HUES6 (cell line): ENCODE measurements at regions not wholly inside any gene's neighbourhood (a gene's known extent, or its start where the extent isn't known, plus 50 kb on each side); places are given as distances from the start of the nearest gene placed in this dataset.
A peak's percentile ranks its signal among the peaks of the same experiment; 100 is the strongest.

Source experiments
- H3K27ac ChIP-seq: 2 replicates; pipeline ENCODE4 v1.7.0; 2013; ENCODE audit warnings: low read depth, mild to moderate bottlenecking, low read length, inconsistent platforms
- H3K27me3 ChIP-seq: 2 replicates; pipeline ENCODE4 v1.6.1; 2013; ENCODE audit warnings: low read length; ENCODE audit not compliant: control insufficient read depth, insufficient read depth
- H3K36me3 ChIP-seq: 2 replicates; pipeline ENCODE4 v1.6.1; 2013; ENCODE audit warnings: low read length; ENCODE audit not compliant: control insufficient read depth, insufficient read depth
- H3K4me1 ChIP-seq: 2 replicates; pipeline ENCODE4 v1.6.1; 2013; ENCODE audit warnings: low read length; ENCODE audit not compliant: control insufficient read depth, insufficient read depth
- H3K4me3 ChIP-seq: 2 replicates; pipeline ENCODE4 v1.5.1; 2013; ENCODE audit warnings: low read depth, low read length
- H3K9ac ChIP-seq: one replicate; pipeline ENCODE4 v1.6.1; 2013; ENCODE audit warnings: mild to moderate bottlenecking, low read length
- H3K9me3 ChIP-seq: 2 replicates; pipeline ENCODE4 v1.6.1; 2013; ENCODE audit warnings: low read depth, low read length; ENCODE audit not compliant: control insufficient read depth, insufficient read depth

DNA sequence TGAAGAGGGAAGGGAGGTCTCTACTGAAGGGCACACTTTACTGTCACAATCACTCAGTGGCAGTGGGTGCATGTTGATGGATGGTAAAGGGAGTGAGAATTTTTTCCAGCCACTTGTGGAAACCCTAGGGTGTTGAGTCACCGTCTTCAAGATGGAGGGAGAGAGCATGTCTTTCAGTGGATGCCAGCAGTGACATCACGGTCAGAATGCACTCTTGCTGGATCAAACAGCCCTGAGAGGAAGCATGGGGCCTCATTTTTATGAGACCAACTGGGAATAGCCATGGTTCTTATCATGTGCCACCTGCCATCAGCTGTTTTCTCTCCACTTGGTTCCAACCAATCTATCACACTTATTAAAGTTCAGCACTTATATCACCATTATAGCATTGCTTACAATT, 182.5 kb downstream of the KCNRG start:
- H3K27ac ChIP-seq = no peak overlapping the region

DNA sequence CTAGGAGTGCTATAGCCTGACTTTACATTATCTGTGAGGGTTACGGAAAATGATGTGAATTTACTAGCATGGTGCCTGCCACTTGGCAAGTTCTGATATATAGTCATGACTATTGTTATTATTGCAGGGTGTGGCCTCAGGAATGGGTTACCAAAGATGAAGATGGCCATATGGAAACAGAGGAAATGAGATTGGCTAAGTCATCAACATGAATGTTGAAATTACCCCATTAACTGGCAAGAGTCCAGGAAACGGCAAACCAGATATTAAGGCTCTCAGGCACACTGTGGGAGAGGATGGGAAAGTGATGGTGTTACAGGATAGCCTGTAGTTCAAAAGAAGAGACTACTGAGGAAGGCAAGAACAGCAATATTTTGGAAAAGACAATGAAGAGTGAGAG, 183.3 kb downstream of the KCNRG start:
- peaks cover 8% of the 10 kb centered on the region; the same call in 1 of the 2 replicates for H3K4me1 ChIP-seq
- H3K4me3 ChIP-seq = no peak overlapping the region
- H3K36me3 ChIP-seq = peaks cover 3% of the 10 kb centered on the region; the same call in 1 of the 2 replicates
- no peak overlapping the region for H3K27ac ChIP-seq
- no peak overlapping the region for H3K9ac ChIP-seq
- H3K9me3 ChIP-seq = no peaks in the 10 kb centered on the region
- H3K27me3 ChIP-seq = no peaks in the 10 kb centered on the region

More for the DNA sequence above, 182.5 kb downstream of the KCNRG start:
- H3K9ac ChIP-seq = no peak overlapping the region
- no peak overlapping the region for H3K4me3 ChIP-seq
- peaks cover 3% of the 10 kb centered on the region; the same call in 1 of the 2 replicates for H3K36me3 ChIP-seq
- H3K9me3 ChIP-seq = no peaks in the 10 kb centered on the region
- H3K27me3 ChIP-seq = no peaks in the 10 kb centered on the region
- H3K4me1 ChIP-seq = peaks cover 4% of the 10 kb centered on the region; the same call in 1 of the 2 replicates

DNA sequence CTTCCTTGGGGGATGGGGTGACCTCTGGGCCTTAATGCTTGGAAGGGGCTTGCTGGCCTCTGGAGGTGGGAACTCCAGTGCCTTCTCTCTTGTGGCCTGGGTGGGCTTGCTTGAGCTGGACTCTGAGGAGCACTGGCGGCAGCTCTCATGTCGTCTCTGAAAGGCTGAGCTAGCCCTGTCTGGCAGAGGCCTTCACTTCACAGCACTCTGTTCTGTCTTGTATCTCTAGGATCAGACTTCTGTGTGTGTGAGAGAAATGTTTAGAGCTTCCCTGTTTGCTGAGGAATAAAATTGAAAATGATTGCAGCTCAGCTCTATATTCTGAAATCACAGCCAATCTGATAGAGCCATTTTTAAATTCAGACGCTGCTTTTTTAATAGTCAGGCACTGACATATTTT, 185.3 kb downstream of the KCNRG start:
- Histone ChIP-seq H3K27me3 (no peaks in the 10 kb centered on the region), H3K4me1 (peaks cover 8% of the 10 kb centered on the region; the same call in 1 of the 2 replicates), H3K36me3 (peaks cover 3% of the 10 kb centered on the region; the same call in 1 of the 2 replicates), H3K4me3 (no peak overlapping the region), H3K27ac (no peak overlapping the region), H3K9me3 (no peaks in the 10 kb centered on the region), H3K9ac (no peak overlapping the region)

DNA sequence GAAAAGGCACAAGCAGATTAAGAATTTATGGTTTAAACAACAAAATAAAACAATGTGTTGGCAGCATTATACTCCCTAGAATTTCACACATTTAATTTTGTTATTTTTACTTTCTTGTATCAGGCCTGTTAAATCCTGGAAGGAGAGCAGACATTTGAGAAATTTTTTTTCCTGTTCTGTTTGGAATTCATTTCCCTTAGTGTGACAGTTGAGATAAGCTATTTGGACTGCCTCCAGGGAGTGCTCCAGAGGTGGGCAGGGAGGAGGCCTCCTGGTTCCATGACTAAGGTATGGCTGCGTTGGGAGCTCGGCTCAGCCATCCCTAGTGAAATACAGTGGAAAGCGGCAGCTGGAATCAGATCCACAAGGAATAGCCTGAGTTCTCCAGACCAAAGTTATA, 185.7 kb downstream of the KCNRG start:
- Histone ChIP-seq H3K27ac (no peak overlapping the region), H3K4me1 (peaks cover 8% of the 10 kb centered on the region; the same call in 1 of the 2 replicates), H3K27me3 (no peaks in the 10 kb centered on the region), H3K9ac (no peak overlapping the region), H3K4me3 (no peak overlapping the region), H3K9me3 (no peaks in the 10 kb centered on the region), H3K36me3 (peaks cover 3% of the 10 kb centered on the region; the same call in 1 of the 2 replicates)

DNA sequence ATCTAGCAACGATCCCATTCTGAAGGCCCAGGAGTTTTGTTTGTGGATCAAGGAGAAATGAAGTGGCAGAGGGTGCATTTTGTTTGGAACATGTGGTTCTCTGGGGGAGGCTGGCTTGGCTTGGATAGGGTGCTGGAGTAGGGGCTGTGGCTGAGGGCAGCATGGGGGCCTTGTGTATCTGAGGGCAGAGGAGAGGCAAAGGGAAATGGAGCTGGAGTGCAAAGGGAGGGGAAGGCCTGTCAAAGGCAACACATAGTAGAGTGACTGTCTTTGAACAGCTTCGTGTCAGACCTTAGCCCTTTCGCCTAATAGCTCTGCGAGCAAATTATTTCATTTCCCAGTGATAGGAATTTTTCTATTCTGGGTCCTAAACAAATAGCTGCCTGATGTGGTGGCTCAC, 187.2 kb downstream of the KCNRG start:
- no peaks in the 10 kb centered on the region for H3K9me3 ChIP-seq
- H3K27ac ChIP-seq = no peak overlapping the region
- peaks cover 8% of the 10 kb centered on the region; the same call in 1 of the 2 replicates for H3K4me1 ChIP-seq
- no peaks in the 10 kb centered on the region for H3K27me3 ChIP-seq
- H3K4me3 ChIP-seq = no peak overlapping the region
- H3K9ac ChIP-seq = no peak overlapping the region
- peaks cover 1% of the 10 kb centered on the region; the same call in 1 of the 2 replicates for H3K36me3 ChIP-seq

DNA sequence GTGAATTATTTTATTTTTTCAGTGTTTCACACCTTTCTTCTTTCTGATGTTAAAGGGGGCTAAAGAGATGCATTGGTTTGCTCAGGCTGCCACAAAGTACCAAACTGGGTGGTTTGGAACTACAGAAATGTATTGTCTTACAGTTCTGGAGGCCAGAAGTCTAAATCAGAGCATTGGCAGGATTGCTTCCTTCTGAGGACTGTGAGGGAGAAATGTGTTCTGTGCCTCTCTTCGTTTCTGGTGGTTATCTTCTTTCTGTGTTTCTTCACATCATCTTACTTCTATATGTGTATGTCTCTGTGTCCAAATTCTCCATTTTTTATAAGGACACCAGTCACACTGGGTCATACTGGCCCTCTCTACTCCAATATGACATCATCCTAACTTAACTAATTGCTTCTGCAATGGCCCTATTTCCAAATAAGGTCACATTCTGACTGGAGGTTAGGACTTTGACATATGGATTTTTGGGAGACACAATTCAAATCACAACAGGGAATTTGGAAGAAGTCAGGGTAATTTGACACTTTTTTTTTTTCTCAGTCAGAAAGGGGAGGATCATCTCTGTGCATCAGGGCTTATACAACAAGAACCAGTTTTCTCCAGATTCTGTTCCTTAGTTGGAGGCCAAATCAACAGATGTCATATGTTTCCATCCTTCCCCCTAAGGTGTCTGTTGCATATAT, 188.2 kb downstream of the KCNRG start:
- no peak overlapping the region for H3K4me3 ChIP-seq
- H3K27me3 ChIP-seq = no peaks in the 10 kb centered on the region
- H3K4me1 ChIP-seq = peaks cover 12% of the 10 kb centered on the region
- H3K27ac ChIP-seq = no peak overlapping the region
- H3K36me3 ChIP-seq = no peaks in the 10 kb centered on the region
- no peak overlapping the region for H3K9ac ChIP-seq
- H3K9me3 ChIP-seq = no peaks in the 10 kb centered on the region

DNA sequence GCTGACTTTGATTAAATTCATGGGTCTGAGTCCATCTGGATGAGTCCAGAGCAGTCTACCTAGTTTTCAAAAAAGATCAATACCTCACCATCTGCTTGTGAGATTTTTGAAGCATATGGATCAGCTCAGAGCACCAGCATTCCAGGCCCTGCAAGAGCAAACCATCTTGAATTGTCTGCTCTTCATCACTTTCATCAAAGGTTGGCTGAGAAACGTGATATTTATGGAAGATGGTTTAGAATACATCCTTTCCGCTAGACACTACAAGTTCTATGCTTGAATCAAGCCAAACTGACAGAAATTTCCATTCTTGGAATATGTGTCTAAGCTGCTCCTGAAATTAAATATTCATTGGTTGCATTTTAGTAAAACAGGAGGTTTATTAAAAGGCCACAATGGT, 190.3 kb downstream of the KCNRG start:
- Histone ChIP-seq H3K9me3 (no peaks in the 10 kb centered on the region), H3K4me3 (no peak overlapping the region), H3K36me3 (no peaks in the 10 kb centered on the region), H3K4me1 (peaks cover 20% of the 10 kb centered on the region), H3K27ac (no peak overlapping the region), H3K9ac (no peak overlapping the region), H3K27me3 (no peaks in the 10 kb centered on the region)

DNA sequence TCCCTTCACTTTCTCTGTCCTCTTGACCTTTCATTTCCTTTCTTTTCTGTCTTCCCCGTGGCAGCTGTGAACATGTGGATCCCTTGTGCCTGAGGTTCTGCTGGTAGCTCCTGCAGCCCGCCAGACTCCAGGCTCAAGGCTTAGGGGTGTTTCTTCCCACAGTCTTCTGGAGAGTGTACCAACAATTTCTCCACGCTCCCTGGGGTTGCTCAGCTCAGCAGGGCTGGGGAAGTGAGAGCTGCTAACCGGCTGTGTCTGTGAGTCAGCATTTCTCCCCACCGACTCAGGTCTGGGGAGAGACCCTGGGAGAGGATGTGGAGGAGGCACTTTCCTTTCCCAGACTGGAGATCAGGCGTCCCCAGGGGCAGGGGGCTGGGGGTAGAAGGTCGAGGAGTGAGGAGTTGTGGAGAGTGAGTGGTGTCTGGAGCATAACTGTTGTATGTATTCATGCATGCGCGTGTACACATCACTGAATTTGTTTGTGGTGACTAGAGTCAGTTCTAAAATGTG, 193.6 kb downstream of the KCNRG start:
- Histone ChIP-seq H3K9me3 (peaks cover 15% of the 10 kb centered on the region), H3K27ac (peak overlapping the region; percentile 49; the same call in 1 of the 2 replicates), H3K36me3 (0 out of 2 replicates have a peak, but pooled peaks cover 3% of the 10 kb centered on the region), H3K4me1 (peaks cover 13% of the 10 kb centered on the region), H3K4me3 (peak overlapping the region; percentile 30), H3K27me3 (no peaks in the 10 kb centered on the region), H3K9ac (peak overlapping the region; percentile 31)

DNA sequence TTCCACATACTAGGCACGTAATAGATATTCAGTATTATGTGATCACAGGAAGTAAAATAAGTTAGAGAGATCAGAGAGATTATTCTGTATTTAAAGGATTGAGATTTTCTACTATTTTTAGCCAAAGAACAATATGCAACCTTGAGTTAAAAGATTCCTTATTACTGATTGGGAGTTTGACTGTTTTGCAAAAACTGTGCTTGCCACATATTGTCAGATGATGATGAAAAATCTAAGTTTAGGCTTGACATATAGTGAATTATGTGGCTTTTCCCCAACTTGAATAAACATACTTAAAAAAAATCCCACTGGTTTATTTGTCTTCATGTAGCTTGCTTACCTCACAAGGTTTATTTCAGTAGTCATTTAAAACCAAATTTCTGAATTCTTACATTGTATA, 194.4 kb downstream of the KCNRG start:
- Histone ChIP-seq H3K9ac (no peak overlapping the region), H3K27me3 (no peaks in the 10 kb centered on the region), H3K27ac (no peak overlapping the region)

DNA sequence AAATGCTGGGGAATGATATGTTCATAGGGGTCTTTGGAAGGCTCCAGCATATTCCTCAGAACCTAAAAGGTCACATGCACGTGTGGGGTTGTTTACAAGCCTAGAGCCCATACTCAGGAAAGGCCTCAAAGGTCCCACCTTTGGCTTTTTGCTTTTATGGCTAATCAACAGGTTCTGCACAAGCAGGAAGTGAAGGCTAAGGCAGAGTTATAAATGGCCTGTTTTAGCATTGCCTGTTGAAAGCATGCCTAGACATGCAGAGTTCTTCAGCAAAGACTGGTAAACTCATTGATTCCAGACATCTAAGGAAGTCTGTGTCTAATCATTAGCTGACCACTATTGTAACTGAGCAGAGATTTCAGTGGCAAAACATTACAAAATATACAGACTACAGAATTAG, 198.3 kb downstream of the KCNRG start:
- Histone ChIP-seq H3K9me3 (peaks cover 21% of the 10 kb centered on the region), H3K27me3 (no peaks in the 10 kb centered on the region), H3K4me3 (no peak overlapping the region), H3K9ac (no peak overlapping the region), H3K27ac (no peak overlapping the region), H3K36me3 (0 out of 2 replicates have a peak, but pooled peaks cover 3% of the 10 kb centered on the region), H3K4me1 (peaks cover 7% of the 10 kb centered on the region)

More for the DNA sequence above, 194.4 kb downstream of the KCNRG start:
- no peak overlapping the region for H3K4me3 ChIP-seq
- peaks cover 19% of the 10 kb centered on the region for H3K9me3 ChIP-seq
- peaks cover 13% of the 10 kb centered on the region for H3K4me1 ChIP-seq
- H3K36me3 ChIP-seq = 0 out of 2 replicates have a peak, but pooled peaks cover 3% of the 10 kb centered on the region

DNA sequence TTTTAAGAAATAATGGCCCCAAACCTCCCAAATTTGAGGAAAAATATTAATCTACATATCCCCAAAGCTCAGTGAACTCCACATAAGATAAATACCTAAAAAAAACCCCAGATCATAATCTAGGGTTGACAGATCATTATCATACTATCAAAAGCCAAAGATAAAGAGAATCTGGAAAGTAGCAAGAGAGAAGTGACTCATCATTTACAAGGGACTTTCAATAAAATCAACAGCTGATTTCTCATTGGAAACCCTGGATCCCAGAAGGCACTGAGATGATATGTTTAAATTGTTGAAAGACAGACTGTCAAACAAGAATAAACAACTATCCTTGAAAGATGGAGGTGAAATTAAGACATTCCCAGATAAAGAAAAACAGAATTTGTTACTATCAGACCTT, 199.3 kb downstream of the KCNRG start:
- no peak overlapping the region for H3K27ac ChIP-seq
- H3K27me3 ChIP-seq = no peaks in the 10 kb centered on the region
- H3K4me1 ChIP-seq = no peaks in the 10 kb centered on the region
- H3K4me3 ChIP-seq = no peak overlapping the region
- H3K36me3 ChIP-seq = 0 out of 2 replicates have a peak, but pooled peaks cover 3% of the 10 kb centered on the region
- H3K9me3 ChIP-seq = peaks cover 21% of the 10 kb centered on the region
- H3K9ac ChIP-seq = no peak overlapping the region
